Retinal pigment epithelial cell (primary cell): ENCODE measurements at regions not wholly inside any gene's neighbourhood (a gene's known extent, or its start where the extent isn't known, plus 50 kb on each side); places are given as distances from the start of the nearest gene placed in this dataset.

Source experiments
- DNase-seq: peaks from one replicate; pipeline ENCODE4 v3.0.0-alpha.2; 2010; ENCODE audit warnings: low read depth
- H3K4me3 ChIP-seq: 2 replicates; pipeline ENCODE4 v1.5.1; 2011; ENCODE audit warnings: mild to moderate bottlenecking, low read length, control low read depth, moderate library complexity
- TF ChIP-seq, protein P1 (sequence below): conservative IDR thresholded peaks from 2 replicates; pipeline ENCODE4 v1.5.1; 2011; ENCODE audit warnings: low read depth, low read length, control low read depth, inconsistent platforms

DNA sequence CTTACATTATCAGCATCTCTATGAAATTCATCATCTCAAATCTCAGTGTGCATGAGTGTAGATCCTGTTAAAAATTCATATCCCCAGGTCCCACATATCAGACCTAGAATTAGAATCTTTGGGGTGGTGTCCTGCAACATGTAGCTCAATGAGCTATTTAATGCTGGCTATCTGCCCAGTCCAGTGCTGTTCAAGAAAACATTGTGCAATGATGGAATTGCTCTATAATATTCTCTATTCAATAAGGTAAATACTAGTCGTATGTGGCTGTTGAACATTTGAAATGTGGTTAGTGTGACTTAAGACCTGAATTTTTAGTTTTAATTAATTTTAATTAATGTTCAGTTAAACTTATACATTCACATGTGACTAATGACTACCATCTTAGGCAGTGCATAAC, 127.4 kb downstream of the NOL4 start:
- no peak overlapping the region for H3K4me3 ChIP-seq
- TF ChIP-seq, protein P1, sequence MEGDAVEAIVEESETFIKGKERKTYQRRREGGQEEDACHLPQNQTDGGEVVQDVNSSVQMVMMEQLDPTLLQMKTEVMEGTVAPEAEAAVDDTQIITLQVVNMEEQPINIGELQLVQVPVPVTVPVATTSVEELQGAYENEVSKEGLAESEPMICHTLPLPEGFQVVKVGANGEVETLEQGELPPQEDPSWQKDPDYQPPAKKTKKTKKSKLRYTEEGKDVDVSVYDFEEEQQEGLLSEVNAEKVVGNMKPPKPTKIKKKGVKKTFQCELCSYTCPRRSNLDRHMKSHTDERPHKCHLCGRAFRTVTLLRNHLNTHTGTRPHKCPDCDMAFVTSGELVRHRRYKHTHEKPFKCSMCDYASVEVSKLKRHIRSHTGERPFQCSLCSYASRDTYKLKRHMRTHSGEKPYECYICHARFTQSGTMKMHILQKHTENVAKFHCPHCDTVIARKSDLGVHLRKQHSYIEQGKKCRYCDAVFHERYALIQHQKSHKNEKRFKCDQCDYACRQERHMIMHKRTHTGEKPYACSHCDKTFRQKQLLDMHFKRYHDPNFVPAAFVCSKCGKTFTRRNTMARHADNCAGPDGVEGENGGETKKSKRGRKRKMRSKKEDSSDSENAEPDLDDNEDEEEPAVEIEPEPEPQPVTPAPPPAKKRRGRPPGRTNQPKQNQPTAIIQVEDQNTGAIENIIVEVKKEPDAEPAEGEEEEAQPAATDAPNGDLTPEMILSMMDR = no peak
- DNase-seq = no peak

DNA sequence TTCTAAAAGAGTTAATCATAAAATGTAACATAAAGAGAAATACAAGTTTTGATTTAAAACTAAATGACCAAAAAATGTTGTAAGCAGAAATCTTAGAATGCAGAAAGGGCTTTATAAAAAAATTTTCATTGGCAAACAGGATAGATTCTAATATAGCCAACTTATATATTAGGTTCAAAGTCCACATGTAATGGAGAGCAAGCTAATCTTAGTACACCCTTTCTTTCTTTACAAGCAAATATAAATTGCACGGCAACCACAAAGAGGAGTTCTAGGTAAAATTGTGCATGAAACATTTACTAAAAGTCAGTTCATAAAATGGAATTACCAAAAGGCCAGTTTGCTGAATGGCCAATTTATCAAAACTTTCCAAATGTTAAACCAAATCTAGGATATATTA, 130.6 kb downstream of the NOL4 start:
- no peak overlapping the region for H3K4me3 ChIP-seq
- TF ChIP-seq, protein P1 = no peak

DNA sequence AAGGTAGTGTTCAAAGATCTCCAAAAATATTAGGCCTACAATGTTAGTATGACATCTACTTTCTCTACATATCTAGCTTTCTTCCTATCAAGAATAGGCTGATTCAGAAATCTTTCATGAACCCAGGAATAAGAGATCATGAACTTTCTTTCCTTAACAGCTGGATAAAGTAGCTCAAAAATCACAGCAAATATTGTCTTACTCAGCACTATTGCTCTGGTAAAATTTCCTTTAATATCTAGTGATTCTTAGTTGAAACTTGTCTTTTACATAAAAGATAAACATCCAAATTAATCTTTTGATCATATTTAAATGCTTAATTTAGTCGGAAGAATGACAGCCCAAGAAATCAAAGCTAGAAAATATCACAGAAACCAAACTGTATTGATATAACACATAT, 131.9 kb downstream of the NOL4 start:
- no peak overlapping the region for H3K4me3 ChIP-seq
- TF ChIP-seq, protein P1 = no peak
- no peak for DNase-seq

More for the DNA sequence above, 130.6 kb downstream of the NOL4 start:
- no peak for DNase-seq

DNA sequence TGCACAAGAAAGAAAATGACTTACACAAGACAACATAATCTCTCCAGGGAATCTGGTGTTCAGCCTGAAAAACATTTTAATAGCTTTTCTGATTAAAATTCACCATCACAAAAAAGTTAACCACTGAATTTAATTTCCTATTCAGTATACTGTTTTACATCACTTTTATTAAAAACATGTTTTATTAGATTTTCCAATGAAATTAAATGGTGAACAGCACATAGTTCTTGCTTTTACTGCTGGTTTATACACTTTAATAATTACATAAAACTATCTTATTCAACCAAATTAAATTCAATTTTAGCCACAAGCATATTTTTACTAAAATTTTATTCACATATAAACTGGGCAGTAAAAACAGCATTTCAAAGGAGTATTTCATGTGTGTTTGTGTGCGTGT, 138.3 kb downstream of the NOL4 start:
- no peak overlapping the region for H3K4me3 ChIP-seq
- TF ChIP-seq, protein P1 = no peak
- no peak for DNase-seq

DNA sequence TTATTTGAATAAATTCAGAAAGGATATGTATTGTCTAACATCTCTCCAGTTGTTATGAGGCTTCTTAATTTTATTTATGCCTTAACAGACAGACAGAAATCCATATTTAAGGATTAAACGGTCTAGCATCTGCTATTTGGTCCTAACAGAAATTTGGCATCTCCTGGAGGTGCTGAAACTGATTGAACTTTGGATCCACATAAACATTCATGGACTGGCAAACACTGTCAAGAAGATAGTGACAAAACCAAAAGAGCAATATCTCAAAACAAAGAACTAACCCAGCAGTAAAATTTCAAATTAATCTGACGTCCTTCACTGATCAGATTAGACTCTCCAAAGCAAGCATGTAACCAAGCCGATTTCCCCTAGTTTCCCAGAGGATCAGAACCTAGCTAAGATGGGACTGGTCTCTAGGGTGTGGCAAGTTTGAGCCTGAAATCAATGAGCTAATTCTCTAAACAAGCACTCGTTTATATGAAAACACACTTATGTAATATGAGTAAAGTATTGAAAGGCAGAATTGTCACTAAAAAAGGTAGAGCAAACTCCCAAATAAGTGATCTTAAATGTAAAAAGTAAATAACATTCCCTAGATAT, 139.5 kb downstream of the NOL4 start:
- no peak overlapping the region for H3K4me3 ChIP-seq
- DNase-seq = no peak
- TF ChIP-seq, protein P1 = no peak

DNA sequence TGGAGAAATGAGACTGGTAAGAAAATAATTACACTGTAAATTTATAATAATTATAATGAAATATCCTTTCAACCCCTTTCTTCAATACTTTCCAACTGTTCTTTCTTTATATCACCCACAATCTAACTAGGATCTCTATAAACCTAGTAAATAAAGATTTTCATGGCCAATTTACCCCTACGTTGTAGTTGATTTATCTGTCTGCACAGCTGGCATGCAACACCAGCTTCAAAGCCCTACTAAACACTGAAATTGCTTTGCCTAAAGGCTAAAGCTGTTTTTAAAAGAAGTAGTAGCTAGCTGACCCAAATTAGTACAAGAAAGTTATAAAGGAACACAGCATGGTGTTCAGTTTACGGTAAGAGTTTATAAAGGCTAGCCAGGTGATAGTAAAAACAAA, 140.1 kb downstream of the NOL4 start:
- no peak for DNase-seq
- H3K4me3 ChIP-seq = no peak overlapping the region
- TF ChIP-seq, protein P1 = no peak

DNA sequence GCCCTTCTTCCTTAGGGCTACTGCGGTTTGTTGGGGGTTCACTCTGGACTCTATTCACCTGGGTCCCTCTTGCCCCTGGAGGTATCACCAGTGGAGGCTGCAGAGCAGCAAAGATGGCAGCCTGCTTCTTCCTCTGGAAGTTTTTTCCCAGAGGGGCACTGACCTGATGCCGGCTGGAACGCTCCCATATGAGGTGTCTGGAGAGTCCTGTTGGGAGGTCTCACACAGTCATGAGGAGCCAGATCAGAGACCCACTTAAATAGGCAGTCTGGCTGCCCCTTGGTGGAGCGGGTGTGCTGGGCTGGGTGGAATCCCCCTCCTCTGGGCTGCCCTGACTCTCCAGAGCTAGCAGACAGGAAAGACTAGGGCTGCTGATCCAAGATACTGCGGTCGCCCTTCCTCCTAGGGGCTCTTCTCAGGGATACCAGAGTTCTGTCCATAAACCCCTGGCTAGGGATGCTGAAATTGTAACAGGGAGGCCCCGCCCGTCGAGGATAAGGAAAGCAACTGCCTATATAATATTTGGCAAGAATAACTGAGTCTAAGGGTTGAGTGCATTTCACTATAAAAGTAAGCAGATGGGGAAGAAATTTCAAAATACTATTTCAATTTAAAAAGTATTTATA, 140.7 kb downstream of the NOL4 start:
- TF ChIP-seq, protein P1 = no peak
- no peak overlapping the region for H3K4me3 ChIP-seq
- no peak for DNase-seq
